Thyroid gland (tissue), 4 donors: ENCODE measurements at regions not wholly inside any gene's neighbourhood (a gene's known extent, or its start where the extent isn't known, plus 50 kb on each side); places are given as distances from the start of the nearest gene placed in this dataset.

ENCODE experiments used
- DNase-seq, 2 donors: peaks; one replicate each; pipeline ENCODE4 v3.0.0-alpha.2; 2019
- H3K27ac ChIP-seq, 3 donors: fragments of 200-600 bp; sonication (generic); 1 replicate in 2 of 3; 2 replicates in 1 of 3; pipeline ENCODE4 v1.5.1; 2016 to 2019; ENCODE audit warnings: mild to moderate bottlenecking in 1 of 3, moderate library complexity in 1 of 3
- H3K27me3 ChIP-seq: fragments of 200-600 bp; sonication (generic); one replicate; pipeline ENCODE4 v1.5.1; 2019
- H3K36me3 ChIP-seq, 2 donors: fragments of 200-600 bp; sonication (generic); one replicate each; pipeline ENCODE4 v1.5.1; 2016 to 2019
- H3K4me1 ChIP-seq, 2 donors: fragments of 200-600 bp; sonication (generic); one replicate each; pipeline ENCODE4 v1.5.1; 2017 to 2019
- H3K4me3 ChIP-seq, 3 donors: fragments of 200-600 bp; sonication (generic); replicated peaks in 1 of 3; 1 replicate in 2 of 3; 2 replicates in 1 of 3; pipeline ENCODE4 v1.5.1; 2016; ENCODE audit warnings: mild to moderate bottlenecking in 1 of 3
- H3K9me3 ChIP-seq: fragments of 200-600 bp; sonication (generic); one replicate; pipeline ENCODE4 v1.5.1; 2017
- POLR2A ChIP-seq, 2 donors: fragments of 450-650 bp; IDR thresholded peaks; one replicate each; pipeline ENCODE4 v1.6.1; 2017; ENCODE audit warnings: antibody characterized with exemption in 2 of 2, mild to moderate bottlenecking in 2 of 2, moderate library complexity in 1 of 2
- WGBS, 2 donors: methylation state at CpG; one replicate each; pipeline ENCODE4 v1.1.5; 2017; 5-methylcytosine and 5-hydroxymethylcytosine counted together
- intact Hi-C: fragments of 100-400 bp; cut with DNase I; formaldehyde crosslinking; loops from one replicate; pipeline ENCODE4 v1.15.1; 2023
- TF ChIP-seq, protein P1 (sequence below), 6 experiments: fragments of 200-600 bp in 3 of 6; fragments of 450-650 bp in 3 of 6; sonication (generic) in 3 of 6; IDR thresholded peaks; one replicate each; pipeline ENCODE4 v1.5.1; 2016 to 2019; ENCODE audit warnings: antibody characterized with exemption in 6 of 6, mild to moderate bottlenecking in 2 of 6, inconsistent platforms in 1 of 6, moderate library complexity in 1 of 6

DNA sequence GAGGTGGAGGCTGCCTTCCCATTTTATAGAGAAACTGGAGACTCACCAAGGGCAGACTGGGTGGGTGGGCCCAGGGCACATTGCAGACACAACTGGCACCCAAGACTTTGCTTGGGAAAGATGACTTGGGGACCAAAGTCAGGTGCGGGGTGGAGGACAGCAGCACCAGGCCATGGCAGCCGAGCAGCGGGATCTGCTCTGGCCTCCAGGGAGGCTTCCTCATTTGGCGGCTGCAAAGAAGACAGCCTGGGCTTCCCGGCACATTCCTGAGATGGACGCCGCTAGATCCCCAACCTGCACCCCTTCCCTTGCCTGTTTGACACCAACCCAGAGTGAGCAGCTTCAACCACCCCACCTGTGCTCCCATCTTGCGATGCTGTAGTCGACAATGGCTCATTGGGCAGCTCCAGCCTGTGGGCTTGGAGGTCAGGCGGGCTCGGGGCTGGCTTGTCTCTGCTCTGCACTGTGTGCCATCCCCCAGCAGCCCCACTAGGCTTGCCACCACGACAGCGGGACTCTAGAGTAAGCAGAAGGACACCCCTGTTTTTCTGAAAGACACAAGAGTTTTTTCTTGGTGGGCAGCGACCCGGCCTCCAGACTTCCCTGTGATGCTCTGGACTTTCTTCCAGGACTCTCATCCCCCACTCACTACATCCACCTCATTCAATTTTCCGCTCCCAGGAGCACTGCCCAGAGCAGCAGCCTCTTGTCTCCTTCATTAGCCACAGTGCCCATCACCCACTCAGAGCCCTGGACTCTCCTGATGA lies 184.9 kb upstream of the CST7 start:
- Histone ChIP-seq H3K27me3 (no peaks in the 10 kb centered on the region), H3K27ac (no peak overlapping the region), H3K36me3 (no peaks in the 10 kb centered on the region), H3K9me3 (no peaks in the 10 kb centered on the region), H3K4me3 (no peak overlapping the region), H3K4me1 (peaks cover 0 to 5% of the 10 kb centered on the region in 2 donors)
- no peak for TF ChIP-seq POLR2A (IDR thresholded peaks at IDR 0.05)
- TF ChIP-seq, protein P1, sequence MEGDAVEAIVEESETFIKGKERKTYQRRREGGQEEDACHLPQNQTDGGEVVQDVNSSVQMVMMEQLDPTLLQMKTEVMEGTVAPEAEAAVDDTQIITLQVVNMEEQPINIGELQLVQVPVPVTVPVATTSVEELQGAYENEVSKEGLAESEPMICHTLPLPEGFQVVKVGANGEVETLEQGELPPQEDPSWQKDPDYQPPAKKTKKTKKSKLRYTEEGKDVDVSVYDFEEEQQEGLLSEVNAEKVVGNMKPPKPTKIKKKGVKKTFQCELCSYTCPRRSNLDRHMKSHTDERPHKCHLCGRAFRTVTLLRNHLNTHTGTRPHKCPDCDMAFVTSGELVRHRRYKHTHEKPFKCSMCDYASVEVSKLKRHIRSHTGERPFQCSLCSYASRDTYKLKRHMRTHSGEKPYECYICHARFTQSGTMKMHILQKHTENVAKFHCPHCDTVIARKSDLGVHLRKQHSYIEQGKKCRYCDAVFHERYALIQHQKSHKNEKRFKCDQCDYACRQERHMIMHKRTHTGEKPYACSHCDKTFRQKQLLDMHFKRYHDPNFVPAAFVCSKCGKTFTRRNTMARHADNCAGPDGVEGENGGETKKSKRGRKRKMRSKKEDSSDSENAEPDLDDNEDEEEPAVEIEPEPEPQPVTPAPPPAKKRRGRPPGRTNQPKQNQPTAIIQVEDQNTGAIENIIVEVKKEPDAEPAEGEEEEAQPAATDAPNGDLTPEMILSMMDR (IDR thresholded peaks at IDR 0.05) = no peak
- 97 to 99% methylated on average over 8 to 14 of the region's 16 CpGs for WGBS, 2 donors
- intact Hi-C loops = no loop called here
- no peak for DNase-seq

DNA sequence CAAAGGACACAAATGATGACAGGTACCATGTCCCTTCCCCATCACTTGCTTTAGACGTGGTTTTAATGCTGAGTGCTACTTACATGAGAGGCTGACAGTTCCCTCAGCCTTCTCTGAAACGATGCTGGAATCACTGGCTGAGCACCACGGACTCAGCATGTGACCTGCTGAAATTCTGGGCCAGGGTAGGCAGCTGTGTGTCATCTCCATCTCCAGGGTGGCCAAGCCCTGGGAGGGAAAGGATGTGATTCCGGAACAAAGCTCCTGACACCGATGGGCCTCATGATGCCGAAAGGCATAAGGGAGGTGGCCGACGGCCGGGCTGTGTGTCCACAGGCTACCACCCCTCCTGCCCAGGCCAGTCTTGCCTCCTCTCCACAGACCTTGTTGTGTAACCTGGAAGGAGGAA lies 184.3 kb upstream of the CST7 start:
- WGBS, 2 donors = 89 to 90% methylated on average over 9 of the region's 9 CpGs
- H3K4me1 ChIP-seq = peaks cover 0 to 5% of the 10 kb centered on the region in 2 donors
- no peaks in the 10 kb centered on the region for H3K27me3 ChIP-seq

DNA sequence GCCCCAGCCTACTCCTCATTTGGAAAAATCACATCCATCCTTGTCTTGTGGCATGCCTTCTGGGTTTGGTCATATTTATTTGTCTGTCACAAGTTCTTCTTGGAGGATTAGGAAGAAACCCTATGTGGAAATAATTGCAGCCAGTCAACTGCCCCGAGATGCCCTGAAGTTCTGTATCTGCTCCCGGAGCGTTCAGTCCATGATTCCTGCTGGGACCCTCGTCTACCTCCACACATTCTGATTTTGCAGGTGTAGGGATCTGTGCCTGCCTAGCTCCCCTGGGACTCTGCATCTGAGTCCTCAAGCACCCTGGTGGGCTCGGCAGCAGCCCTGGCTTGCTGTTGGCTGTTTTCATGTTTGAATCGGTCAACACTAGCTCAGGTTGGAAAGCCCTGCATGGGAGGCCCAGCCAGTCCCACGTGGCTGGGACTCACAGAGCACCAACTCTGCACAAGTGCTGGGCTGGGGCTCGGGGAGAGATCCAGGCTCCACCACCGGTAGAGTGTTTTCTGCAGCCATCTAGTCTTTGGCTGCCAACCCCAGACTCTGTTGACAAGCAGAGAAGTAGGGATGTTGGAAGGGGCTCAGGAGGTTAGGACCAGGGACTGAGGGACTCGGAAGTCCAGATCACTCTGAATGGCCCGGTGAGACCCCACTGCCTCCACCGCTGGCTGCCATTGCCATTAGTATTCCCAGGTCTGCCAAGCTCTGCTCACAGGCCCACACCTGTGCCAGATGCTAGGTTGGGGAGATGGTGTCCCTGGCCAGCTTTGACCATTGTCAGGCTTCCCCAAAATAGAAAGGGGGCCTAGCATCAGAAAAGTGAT lies 183.5 kb upstream of the CST7 start:
- intact Hi-C loops = no loop called here
- 93 to 96% methylated on average over 7 to 12 of the region's 12 CpGs for WGBS, 2 donors
- no peaks in the 10 kb centered on the region for H3K9me3 ChIP-seq
- no peak for DNase-seq
- no peak for TF ChIP-seq POLR2A (IDR thresholded peaks at IDR 0.05)
- TF ChIP-seq, protein P1 (IDR thresholded peaks at IDR 0.05) = no peak
- no peak overlapping the region for H3K27ac ChIP-seq
- H3K4me1 ChIP-seq = peaks cover 0 to 5% of the 10 kb centered on the region in 2 donors
- no peaks in the 10 kb centered on the region for H3K27me3 ChIP-seq
- no peak overlapping the region for H3K4me3 ChIP-seq
- no peaks in the 10 kb centered on the region for H3K36me3 ChIP-seq

More for the DNA sequence above, 184.3 kb upstream of the CST7 start:
- no peak for DNase-seq
- intact Hi-C loops = no loop called here
- Histone ChIP-seq H3K9me3 (no peaks in the 10 kb centered on the region), H3K36me3 (no peaks in the 10 kb centered on the region), H3K4me3 (no peak overlapping the region), H3K27ac (no peak overlapping the region)
- TF ChIP-seq, protein P1 (IDR thresholded peaks at IDR 0.05) = no peak
- TF ChIP-seq POLR2A (IDR thresholded peaks at IDR 0.05) = no peak

DNA sequence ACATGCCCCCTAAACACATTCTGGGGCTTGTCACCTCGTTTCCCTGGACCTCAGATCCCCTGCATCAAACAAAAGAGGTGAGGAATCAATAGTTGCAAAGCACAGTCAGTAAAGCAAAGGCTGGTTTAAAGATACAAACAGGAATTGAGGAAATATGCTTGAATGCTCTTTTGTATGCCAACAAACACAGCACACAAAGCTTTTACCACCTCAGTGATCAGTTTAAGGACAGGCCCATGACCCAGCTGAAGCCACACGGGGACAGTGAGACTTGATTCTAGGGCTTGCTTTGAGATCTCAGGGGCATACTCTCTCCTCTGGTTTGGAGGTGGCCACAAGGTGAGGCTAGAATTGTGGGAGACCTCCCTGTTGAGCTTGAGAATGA lies 182.9 kb upstream of the CST7 start:
- Histone ChIP-seq H3K4me1 (peaks cover 0 to 5% of the 10 kb centered on the region in 2 donors), H3K36me3 (no peaks in the 10 kb centered on the region), H3K9me3 (no peaks in the 10 kb centered on the region), H3K27ac (no peak overlapping the region), H3K4me3 (no peak overlapping the region), H3K27me3 (no peaks in the 10 kb centered on the region)
- TF ChIP-seq POLR2A (IDR thresholded peaks at IDR 0.05) = no peak
- TF ChIP-seq, protein P1 (IDR thresholded peaks at IDR 0.05) = no peak
- DNase-seq = no peak
- intact Hi-C loops = no loop called here
- WGBS, 2 donors = 85 to 98% methylated on average over 2 of the region's 2 CpGs
